GM12865 (cell line): ENCODE measurements at regions not wholly inside any gene's neighbourhood (a gene's known extent, or its start where the extent isn't known, plus 50 kb on each side); places are given as distances from the start of the nearest gene placed in this dataset.

Experiments
- DNase-seq: peaks from one replicate; pipeline ENCODE4 v3.0.0; 2010; ENCODE audit warnings: low read depth
- H3K4me3 ChIP-seq: 2 replicates; pipeline ENCODE4 v1.5.1; 2011; ENCODE audit warnings: mild to moderate bottlenecking, low read depth, low read length, control low read depth
- TF ChIP-seq, protein P1 (sequence below): IDR thresholded peaks from 2 replicates; pipeline ENCODE4 v1.5.1; 2011; ENCODE audit warnings: low read length, control low read depth, low read depth, inconsistent platforms; ENCODE audit not compliant: insufficient read depth; ENCODE audit errors: missing control alignments

- TF ChIP-seq, protein P1, sequence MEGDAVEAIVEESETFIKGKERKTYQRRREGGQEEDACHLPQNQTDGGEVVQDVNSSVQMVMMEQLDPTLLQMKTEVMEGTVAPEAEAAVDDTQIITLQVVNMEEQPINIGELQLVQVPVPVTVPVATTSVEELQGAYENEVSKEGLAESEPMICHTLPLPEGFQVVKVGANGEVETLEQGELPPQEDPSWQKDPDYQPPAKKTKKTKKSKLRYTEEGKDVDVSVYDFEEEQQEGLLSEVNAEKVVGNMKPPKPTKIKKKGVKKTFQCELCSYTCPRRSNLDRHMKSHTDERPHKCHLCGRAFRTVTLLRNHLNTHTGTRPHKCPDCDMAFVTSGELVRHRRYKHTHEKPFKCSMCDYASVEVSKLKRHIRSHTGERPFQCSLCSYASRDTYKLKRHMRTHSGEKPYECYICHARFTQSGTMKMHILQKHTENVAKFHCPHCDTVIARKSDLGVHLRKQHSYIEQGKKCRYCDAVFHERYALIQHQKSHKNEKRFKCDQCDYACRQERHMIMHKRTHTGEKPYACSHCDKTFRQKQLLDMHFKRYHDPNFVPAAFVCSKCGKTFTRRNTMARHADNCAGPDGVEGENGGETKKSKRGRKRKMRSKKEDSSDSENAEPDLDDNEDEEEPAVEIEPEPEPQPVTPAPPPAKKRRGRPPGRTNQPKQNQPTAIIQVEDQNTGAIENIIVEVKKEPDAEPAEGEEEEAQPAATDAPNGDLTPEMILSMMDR, result no peak
- peak overlapping the region; percentile 50 for H3K4me3 ChIP-seq
- peak; percentile 48 for DNase-seq
Observed at GRCh38 chr14:97331058-97331457, 533.9 kb downstream of the VRK1 start.

DNA sequence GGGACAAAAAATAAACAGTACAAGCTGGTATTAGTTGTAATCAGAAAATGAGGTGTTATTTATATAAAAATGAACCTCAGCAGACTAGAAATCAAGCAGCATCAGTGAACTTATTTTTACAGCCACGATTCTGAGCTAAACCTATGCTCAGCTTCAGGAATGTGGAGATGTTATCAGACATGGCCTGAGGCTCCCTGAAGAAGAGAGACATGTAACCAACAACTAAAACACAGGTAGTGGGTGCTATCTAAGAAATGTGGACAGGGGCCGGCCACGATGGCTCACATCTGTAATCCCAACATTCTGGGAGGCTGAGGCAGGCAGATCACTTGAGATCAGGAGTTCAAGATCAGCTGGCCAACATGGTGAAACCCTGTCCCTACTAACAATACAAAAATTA lies 534.3 kb downstream of the VRK1 start:
- TF ChIP-seq, protein P1, result no peak
- no peak for DNase-seq

GRCh38 chr14:97336179-97336578 lies 539.0 kb downstream of the VRK1 start:
- H3K4me3 ChIP-seq, result no peak overlapping the region
- TF ChIP-seq, protein P1, result no peak

More for the DNA sequence above, 534.3 kb downstream of the VRK1 start:
- H3K4me3 ChIP-seq, result peak overlapping the region; percentile 50

DNA sequence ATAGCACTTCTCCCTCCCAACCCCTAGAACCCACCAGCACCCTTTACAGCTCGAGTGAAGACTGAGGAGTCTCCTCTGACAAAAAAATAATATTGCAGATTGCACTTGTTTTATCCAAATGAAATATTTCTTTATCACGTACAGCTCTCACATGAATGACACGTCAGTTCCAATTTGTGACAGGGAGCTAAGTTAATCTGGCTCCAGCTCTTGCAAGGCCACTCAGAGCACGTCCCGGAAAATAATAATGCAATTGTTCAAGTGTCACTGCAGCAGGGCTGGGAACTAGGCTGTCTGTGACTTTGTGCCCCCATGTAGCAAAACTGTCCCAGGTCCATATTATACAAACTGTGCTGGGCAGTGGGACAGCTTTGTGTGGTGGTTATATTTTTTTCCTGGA lies 539.6 kb downstream of the VRK1 start:
- H3K4me3 ChIP-seq, result no peak overlapping the region
- no peak for DNase-seq
- TF ChIP-seq, protein P1, result no peak

More at GRCh38 chr14:97336179-97336578, 539.0 kb downstream of the VRK1 start:
- peak; percentile 74 for DNase-seq

DNA sequence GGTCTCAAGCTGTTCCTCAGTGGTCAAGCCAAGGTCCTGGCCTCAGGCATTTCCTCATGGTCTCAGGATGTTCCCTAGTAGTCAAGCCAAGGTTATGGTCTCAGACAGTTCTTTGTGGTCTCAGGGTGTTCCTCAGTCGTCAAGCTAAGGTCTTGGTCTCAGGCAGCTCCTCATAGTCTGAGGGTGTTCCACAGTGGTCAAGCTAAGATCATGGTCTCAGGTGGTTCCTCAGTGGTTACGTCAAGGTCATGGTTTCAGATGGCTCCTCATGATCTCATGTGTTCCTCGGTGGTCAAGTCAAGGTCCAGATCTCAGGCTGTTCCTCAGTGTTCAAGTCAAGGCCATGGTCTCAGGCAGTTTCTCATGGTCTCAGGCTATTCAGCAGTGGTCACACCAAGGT lies 540.1 kb downstream of the VRK1 start:
- no peak overlapping the region for H3K4me3 ChIP-seq
- peak; percentile 52 for DNase-seq
- TF ChIP-seq, protein P1, result no peak

DNA sequence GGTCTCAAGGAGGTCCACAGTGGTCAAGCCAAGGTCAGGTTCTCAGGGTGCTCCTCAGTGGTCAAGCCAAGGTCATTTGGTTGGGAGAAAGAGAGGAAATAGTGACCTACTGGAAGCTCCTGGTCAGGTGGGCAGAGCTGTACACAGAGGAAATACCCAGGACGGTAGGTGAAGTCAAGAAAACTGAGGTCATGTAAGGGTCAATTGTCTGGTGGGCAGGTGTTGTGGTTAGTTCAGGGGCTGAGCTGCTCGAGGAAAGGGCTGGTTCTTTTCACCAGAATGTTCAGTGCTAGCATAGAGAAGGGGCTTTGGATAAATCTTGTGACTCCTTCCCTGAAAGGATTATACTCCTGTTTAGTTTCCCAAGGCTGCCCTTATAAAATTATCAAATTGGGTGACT lies 540.5 kb downstream of the VRK1 start:
- TF ChIP-seq, protein P1, result no peak
- no peak overlapping the region for H3K4me3 ChIP-seq
- peak; percentile 43 for DNase-seq

- DNase-seq, result no peak
- TF ChIP-seq, protein P1, result no peak
- H3K4me3 ChIP-seq, result no peak overlapping the region
Observed at GRCh38 chr14:97344666-97345065, 547.5 kb downstream of the VRK1 start.
